Liver (tissue), 8 donors: ENCODE measurements at regions not wholly inside any gene's neighbourhood (a gene's known extent, or its start where the extent isn't known, plus 50 kb on each side); places are given as distances from the start of the nearest gene placed in this dataset.

Source experiments
- DNase-seq: peaks from one replicate; pipeline ENCODE4 v3.0.0-alpha.2; 2017; ENCODE audit warnings: low spot score
- H3K27ac ChIP-seq, 2 donors: one replicate each; pipeline ENCODE4 v1.7.0; 2013; ENCODE audit warnings: inconsistent platforms in 2 of 2, low read length in 2 of 2, control low read depth in 1 of 2, low read depth in 1 of 2, mild to moderate bottlenecking in 1 of 2
- H3K27me3 ChIP-seq, 4 donors: one replicate each; pipeline versions ENCODE4 v1.6.1 to v1.7.0; 2013; ENCODE audit warnings: low read length in 3 of 4, inconsistent platforms in 1 of 4, mild to moderate bottlenecking in 1 of 4, moderate library complexity in 1 of 4; ENCODE audit not compliant: control insufficient read depth in 4 of 4, insufficient read depth in 4 of 4
- H3K36me3 ChIP-seq, 4 donors: one replicate each; pipeline versions ENCODE4 v1.6.1 to v1.7.0; 2013; ENCODE audit warnings: low read length in 3 of 4, mild to moderate bottlenecking in 3 of 4, low read depth in 1 of 4, moderate library complexity in 1 of 4; ENCODE audit not compliant: control insufficient read depth in 4 of 4, insufficient read depth in 3 of 4
- H3K4me1 ChIP-seq, 4 donors: one replicate each; pipeline versions ENCODE4 v1.6.1 to v1.7.0; 2013; ENCODE audit warnings: low read length in 3 of 4, mild to moderate bottlenecking in 3 of 4, moderate library complexity in 1 of 4; ENCODE audit not compliant: control insufficient read depth in 4 of 4, insufficient read depth in 4 of 4
- H3K4me3 ChIP-seq, 3 donors: one replicate each; pipeline versions ENCODE4 v1.6.1 to v1.7.0; 2013; ENCODE audit warnings: low read length in 3 of 3, control low read depth in 1 of 3, low read depth in 1 of 3, mild to moderate bottlenecking in 1 of 3
- H3K9ac ChIP-seq, 2 donors: one replicate each; pipeline ENCODE4 v1.7.0; 2013; ENCODE audit warnings: low read length in 2 of 2, mild to moderate bottlenecking in 2 of 2, moderate library complexity in 2 of 2, control low read depth in 1 of 2, low read depth in 1 of 2
- H3K9me3 ChIP-seq, 4 donors: one replicate each; pipeline versions ENCODE4 v1.6.1 to v1.7.0; 2013; ENCODE audit warnings: low read length in 3 of 4; ENCODE audit not compliant: control insufficient read depth in 4 of 4
- ATF3 ChIP-seq: IDR thresholded peaks from 2 replicates; pipeline ENCODE4 v1.6.1; 2016; ENCODE audit warnings: antibody characterized with exemption
- CTCF ChIP-seq: fragments of 150-350 bp; IDR thresholded peaks from 2 replicates; pipeline ENCODE4 v1.5.1; 2017; ENCODE audit warnings: improper control_type of control experiment, low read depth, low read length; ENCODE audit not compliant: missing input control
- EGR1 ChIP-seq, 2 donors: IDR thresholded peaks; 2 replicates each; pipeline ENCODE4 v1.6.1; 2016 to 2018; ENCODE audit warnings: antibody characterized with exemption in 2 of 2, low read depth in 2 of 2
- GABPA ChIP-seq, 2 donors: IDR thresholded peaks in 1 of 2; conservative IDR thresholded peaks in 1 of 2; 2 replicates each; pipeline ENCODE4 v1.6.1; 2016; ENCODE audit warnings: antibody characterized with exemption in 2 of 2, mild to moderate bottlenecking in 1 of 2, moderate library complexity in 1 of 2
- HNF4A ChIP-seq, 2 donors: conservative IDR thresholded peaks; 2 replicates each; pipeline ENCODE4 v1.6.1; 2016; ENCODE audit warnings: antibody characterized with exemption in 2 of 2, mild to moderate bottlenecking in 2 of 2
- HNF4G ChIP-seq: IDR thresholded peaks from 2 replicates; pipeline ENCODE4 v1.6.1; 2016; ENCODE audit warnings: antibody characterized with exemption
- JUND ChIP-seq, 2 donors: IDR thresholded peaks; 2 replicates each; pipeline ENCODE4 v1.6.1; 2016; ENCODE audit warnings: antibody characterized with exemption in 2 of 2
- NR2F2 ChIP-seq: IDR thresholded peaks from 2 replicates; pipeline ENCODE4 v1.6.1; 2016; ENCODE audit warnings: antibody characterized with exemption
- RAD21 ChIP-seq, 2 donors: IDR thresholded peaks; 2 replicates each; pipeline ENCODE4 v1.6.1; 2016; ENCODE audit warnings: antibody characterized with exemption in 2 of 2, mild to moderate bottlenecking in 2 of 2
- REST ChIP-seq: IDR thresholded peaks from 2 replicates; pipeline ENCODE4 v1.6.1; 2016; ENCODE audit warnings: antibody characterized with exemption, mild to moderate bottlenecking
- RXRA ChIP-seq, 2 donors: IDR thresholded peaks; 2 replicates each; pipeline ENCODE4 v1.6.1; 2017 to 2018; ENCODE audit warnings: antibody characterized with exemption in 2 of 2, mild to moderate bottlenecking in 1 of 2
- SP1 ChIP-seq: IDR thresholded peaks from 2 replicates; pipeline ENCODE4 v1.6.1; 2018; ENCODE audit warnings: antibody characterized with exemption, mild to moderate bottlenecking
- TAF1 ChIP-seq: conservative IDR thresholded peaks from 2 replicates; pipeline ENCODE4 v1.6.1; 2016; ENCODE audit warnings: antibody characterized with exemption, mild to moderate bottlenecking
- YY1 ChIP-seq: IDR thresholded peaks from 2 replicates; pipeline ENCODE4 v1.6.1; 2016; ENCODE audit warnings: antibody characterized with exemption, mild to moderate bottlenecking
- ZBTB33 ChIP-seq: IDR thresholded peaks from 2 replicates; pipeline ENCODE4 v1.6.1; 2016; ENCODE audit warnings: antibody characterized with exemption
- WGBS: extraction: QIAGEN DNeasy Blood & Tissue Kit; methylation state at CpG from one replicate; pipeline ENCODE4 v1.1.7; 2013; 5-methylcytosine and 5-hydroxymethylcytosine counted together
- donor health status: healthy.
- donor health status: healthy.
- donor health status: healthy.
- donor health status: healthy.
- donor health status: healthy.

- Histone ChIP-seq H3K4me3 (no peak overlapping the region), H3K27ac (no peak overlapping the region), H3K9me3 (no peaks in the 10 kb centered on the region), H3K27me3 (no peaks in the 10 kb centered on the region), H3K9ac (no peak overlapping the region), H3K4me1 (peaks cover 0 to 2% (median 0%) of the 10 kb centered on the region in 4 donors), H3K36me3 (no peaks in the 10 kb centered on the region)
- 76% methylated on average over 7 of the region's 7 CpGs for WGBS
- no peak for TF ChIP-seq SP1
- no peak for TF ChIP-seq ATF3
- no peak for TF ChIP-seq HNF4G
- TF ChIP-seq GABPA (IDR thresholded peaks at IDR 0.05 in 1 of 2, conservative IDR thresholded peaks at IDR 0.05 in 1 of 2): no peak
- TF ChIP-seq YY1: no peak
- no peak for TF ChIP-seq HNF4A (conservative IDR thresholded peaks at IDR 0.05)
- TF ChIP-seq ZBTB33: no peak
- no peak for TF ChIP-seq EGR1 (IDR thresholded peaks at IDR 0.05; ENCODE audit: low read depth in 2 of 2)
- TF ChIP-seq JUND (IDR thresholded peaks at IDR 0.05): no peak
- TF ChIP-seq RAD21 (IDR thresholded peaks at IDR 0.05): no peak
- no peak for TF ChIP-seq NR2F2
- no peak for TF ChIP-seq REST
- TF ChIP-seq RXRA (IDR thresholded peaks at IDR 0.05): no peak
- no peak for TF ChIP-seq TAF1
- no peak for TF ChIP-seq CTCF
- DNase-seq: no peak
Measured at GRCh38 chr2:9092383-9093282, 89.1 kb upstream of the MBOAT2 start.

- DNase-seq: no peak
- Histone ChIP-seq H3K4me1 (peaks cover 0 to 2% (median 0%) of the 10 kb centered on the region in 4 donors), H3K4me3 (no peak overlapping the region), H3K9me3 (no peaks in the 10 kb centered on the region), H3K36me3 (no peaks in the 10 kb centered on the region), H3K9ac (no peak overlapping the region), H3K27me3 (no peaks in the 10 kb centered on the region), H3K27ac (no peak overlapping the region)
- WGBS: 67% methylated on average over 1 of the region's 1 CpG
- TF ChIP-seq HNF4A (conservative IDR thresholded peaks at IDR 0.05) (no peak), YY1 (no peak), RXRA (IDR thresholded peaks at IDR 0.05) (no peak), ZBTB33 (no peak), EGR1 (IDR thresholded peaks at IDR 0.05; ENCODE audit: low read depth in 2 of 2) (no peak)
Measured at GRCh38 chr2:9091811-9092210, 88.3 kb upstream of the MBOAT2 start.
